ENCODE measurements at regions not wholly inside any gene's neighbourhood (a gene's known extent, or its start where the extent isn't known, plus 50 kb on each side); places are given as distances from the start of the nearest gene placed in this dataset.

GRCh38 chr1:38261574-38261973 is 215.0 kb upstream of the POU3F1 start:
- TF ChIP-seq POLR2AphosphoS5 (IDR thresholded peaks at IDR 0.05; ENCODE audit: low read depth, low read length), result no peak
- TF ChIP-seq TAF1 (IDR thresholded peaks at IDR 0.05; ENCODE audit: borderline replicate concordance, insufficient read depth, low read length), result no peak
- no peak for TF ChIP-seq REST (IDR thresholded peaks at IDR 0.05; ENCODE audit: insufficient read depth in 1 of 2, low read depth in 2 of 2, low read length in 2 of 2)
- no peak for TF ChIP-seq SIN3A (IDR thresholded peaks at IDR 0.05; ENCODE audit: borderline replicate concordance, insufficient read depth, low read length)
- no peak for TF ChIP-seq FOXP2 (optimal IDR thresholded peaks at IDR 0.05; ENCODE audit: borderline replicate concordance, extremely low read depth, extremely low read length, insufficient read depth)

- TF ChIP-seq FOXP2 (optimal IDR thresholded peaks at IDR 0.05; ENCODE audit: borderline replicate concordance, extremely low read depth, extremely low read length, insufficient read depth) (no peak), SIN3A (IDR thresholded peaks at IDR 0.05; ENCODE audit: borderline replicate concordance, insufficient read depth, low read length) (no peak)
Observed at GRCh38 chr1:38258085-38258627, 211.6 kb upstream of the POU3F1 start.

- no peak for TF ChIP-seq REST (IDR thresholded peaks at IDR 0.05; ENCODE audit: insufficient read depth in 1 of 2, low read depth in 2 of 2, low read length in 2 of 2)
- no peak for TF ChIP-seq SIN3A (IDR thresholded peaks at IDR 0.05; ENCODE audit: borderline replicate concordance, insufficient read depth, low read length)
- no peak for TF ChIP-seq FOXP2 (optimal IDR thresholded peaks at IDR 0.05; ENCODE audit: borderline replicate concordance, extremely low read depth, extremely low read length, insufficient read depth)
- no peak for TF ChIP-seq TAF1 (IDR thresholded peaks at IDR 0.05; ENCODE audit: borderline replicate concordance, insufficient read depth, low read length)
- TF ChIP-seq POLR2AphosphoS5 (IDR thresholded peaks at IDR 0.05; ENCODE audit: low read depth, low read length), result no peak
Observed at GRCh38 chr1:38257374-38257773, 210.8 kb upstream of the POU3F1 start.

- TF ChIP-seq FOXP2 (optimal IDR thresholded peaks at IDR 0.05; ENCODE audit: borderline replicate concordance, extremely low read depth, extremely low read length, insufficient read depth) (no peak), REST (IDR thresholded peaks at IDR 0.05; ENCODE audit: insufficient read depth in 1 of 2, low read depth in 2 of 2, low read length in 2 of 2) (no peak), POLR2AphosphoS5 (IDR thresholded peaks at IDR 0.05; ENCODE audit: low read depth, low read length) (no peak), SIN3A (IDR thresholded peaks at IDR 0.05; ENCODE audit: borderline replicate concordance, insufficient read depth, low read length) (no peak), TAF1 (IDR thresholded peaks at IDR 0.05; ENCODE audit: borderline replicate concordance, insufficient read depth, low read length) (no peak)
Observed at GRCh38 chr1:38256072-38256471, 209.5 kb upstream of the POU3F1 start.

GRCh38 chr1:38253314-38253713 is 206.7 kb upstream of the POU3F1 start:
- TF ChIP-seq SIN3A (IDR thresholded peaks at IDR 0.05; ENCODE audit: borderline replicate concordance, insufficient read depth, low read length), result no peak
- no peak for TF ChIP-seq REST (IDR thresholded peaks at IDR 0.05; ENCODE audit: insufficient read depth in 1 of 2, low read depth in 2 of 2, low read length in 2 of 2)
- no peak for TF ChIP-seq TAF1 (IDR thresholded peaks at IDR 0.05; ENCODE audit: borderline replicate concordance, insufficient read depth, low read length)
- no peak for TF ChIP-seq POLR2AphosphoS5 (IDR thresholded peaks at IDR 0.05; ENCODE audit: low read depth, low read length)
- TF ChIP-seq FOXP2 (optimal IDR thresholded peaks at IDR 0.05; ENCODE audit: borderline replicate concordance, extremely low read depth, extremely low read length, insufficient read depth), result no peak

All from PFSK-1 (cell line).